Tibial nerve (tissue), 3 donors: ENCODE measurements at regions not wholly inside any gene's neighbourhood (a gene's known extent, or its start where the extent isn't known, plus 50 kb on each side); places are given as distances from the start of the nearest gene placed in this dataset.
"Not testable (repeated sequence)": the region's sequence is repeated elsewhere in the genome, so short reads cannot be mapped to it uniquely, and the experiment has no call there.

Experiments
- CTCF ChIP-seq, 5 experiments: fragments of 200-600 bp in 3 of 5; fragments of 450-650 bp in 2 of 5; sonication (generic) in 3 of 5; IDR thresholded peaks; one replicate each; pipeline ENCODE4 v1.5.1; 2016 to 2019; ENCODE audit warnings: antibody characterized with exemption in 5 of 5, mild to moderate bottlenecking in 3 of 5, moderate library complexity in 2 of 5
- POLR2A ChIP-seq, 2 donors: fragments of 450-650 bp; IDR thresholded peaks; one replicate each; pipeline ENCODE4 v1.6.1; 2017; ENCODE audit warnings: antibody characterized with exemption in 2 of 2, mild to moderate bottlenecking in 2 of 2, moderate library complexity in 2 of 2

- TF ChIP-seq CTCF, POLR2A (IDR thresholded peaks at IDR 0.05): not testable (repeated sequence)
Observed at GRCh38 chr9:62808081-62808480, 1618.2 kb downstream of the SPATA31A7 start.
